IMR-90 (cell line): ENCODE measurements at regions not wholly inside any gene's neighbourhood (a gene's known extent, or its start where the extent isn't known, plus 50 kb on each side); places are given as distances from the start of the nearest gene placed in this dataset.

Experiments
- ATAC-seq: fragments of 200-7000 bp; cut with Tn5 transposase; 2 replicates; pipeline ENCODE4 v1.9.1; 2020; ENCODE audit warnings: low read depth, mild to moderate bottlenecking, moderate library complexity
- BruUV-seq: library from RNA; stranded (reverse); fragments of 400-500 nt; replicated peaks from 2 replicates; lab custom pipeline; 2021; lab: Mats Ljungman, UMichigan
- CTCF ChIA-PET: fragments of 300-600 bp; formaldehyde crosslinking; extraction: SDS; loops from one replicate; lab custom pipeline; 2021; ENCODE audit warnings: antibody characterized with exemption; lab: Yijun Ruan, JAX
- POLR2A ChIA-PET: fragments of 300-600 bp; sonication (Branson Sonifier 250); formaldehyde crosslinking; loops from one replicate; lab custom pipeline; 2022; ENCODE audit warnings: antibody characterized with exemption; ENCODE audit not compliant: unreplicated experiment; lab: Charles Lee
- DNase-seq: peaks from one replicate; pipeline ENCODE4 v3.0.0; 2013
- H2AFZ ChIP-seq: replicated peaks from 2 replicates; pipeline ENCODE3; 2013; ENCODE audit warnings: low read length, mild to moderate bottlenecking; ENCODE audit not compliant: poor library complexity
- H2AK5ac ChIP-seq: 2 replicates; pipeline ENCODE4 v1.6.1; 2013; ENCODE audit warnings: low read depth, low read length, inconsistent platforms
- H2AK9ac ChIP-seq: replicated peaks from 2 replicates; pipeline ENCODE3; 2013; ENCODE audit warnings: mild to moderate bottlenecking, low read depth, low read length, moderate library complexity; ENCODE audit not compliant: poor library complexity
- H2BK120ac ChIP-seq: 2 replicates; pipeline ENCODE4 v1.6.1; 2013; ENCODE audit warnings: low read depth, low read length, inconsistent platforms
- H2BK15ac ChIP-seq: 3 replicates; pipeline ENCODE4 v1.6.1; 2013; ENCODE audit warnings: low read depth, low read length, inconsistent platforms
- H2BK20ac ChIP-seq: 2 replicates; pipeline ENCODE4 v1.6.1; 2013; ENCODE audit warnings: low read depth, mild to moderate bottlenecking, inconsistent platforms, low read length, moderate library complexity
- H2BK5ac ChIP-seq: 2 replicates; pipeline ENCODE4 v1.6.1; 2013; ENCODE audit warnings: mild to moderate bottlenecking, low read depth, low read length, inconsistent platforms; ENCODE audit not compliant: poor library complexity, severe bottlenecking
- H3K14ac ChIP-seq: replicated peaks from 2 replicates; pipeline ENCODE4 v1.6.1; 2013; ENCODE audit warnings: low read depth, low read length, inconsistent platforms
- H3K18ac ChIP-seq: 2 replicates; pipeline ENCODE4 v1.6.1; 2013; ENCODE audit warnings: low read depth, low read length, control low read depth
- H3K23ac ChIP-seq: 2 replicates; pipeline ENCODE4 v1.6.1; 2013; ENCODE audit warnings: low read depth, low read length, inconsistent platforms
- H3K27ac ChIP-seq: 2 replicates; pipeline ENCODE4 v1.5.1; 2013; ENCODE audit warnings: mild to moderate bottlenecking, control low read depth, low read length; ENCODE audit not compliant: insufficient read depth
- H3K27me3 ChIP-seq: 2 replicates; pipeline ENCODE4 v1.6.1; 2013; ENCODE audit warnings: low read length; ENCODE audit not compliant: control insufficient read depth, insufficient read depth
- H3K36me3 ChIP-seq: 2 replicates; pipeline ENCODE4 v1.6.1; 2013; ENCODE audit warnings: low read length, mixed read lengths; ENCODE audit not compliant: control insufficient read depth, insufficient read depth
- H3K4ac ChIP-seq: 2 replicates; pipeline ENCODE4 v1.6.1; 2013; ENCODE audit warnings: low read depth, low read length, inconsistent platforms
- H3K4me1 ChIP-seq: 2 replicates; pipeline ENCODE4 v1.6.1; 2013; ENCODE audit warnings: low read length, mixed read lengths; ENCODE audit not compliant: control insufficient read depth, insufficient read depth
- H3K4me2 ChIP-seq: 2 replicates; pipeline ENCODE4 v1.6.1; 2013; ENCODE audit warnings: low read depth, mild to moderate bottlenecking, control low read depth, low read length, moderate library complexity
- H3K4me3 ChIP-seq: 2 replicates; pipeline ENCODE4 v1.5.1; 2013; ENCODE audit warnings: low read depth, mild to moderate bottlenecking, control low read depth, low read length, moderate library complexity; ENCODE audit not compliant: insufficient read depth
- H3K56ac ChIP-seq: 2 replicates; pipeline ENCODE4 v1.6.1; 2013; ENCODE audit warnings: low read length, inconsistent platforms; ENCODE audit not compliant: insufficient read depth; ENCODE audit errors: extremely low read depth
- H3K79me1 ChIP-seq, 2 experiments: 2 replicates each; pipeline ENCODE4 v1.6.1; 2013; ENCODE audit warnings: low read length in 2 of 2, inconsistent platforms in 1 of 2, low read depth in 1 of 2
- H3K9ac ChIP-seq: 2 replicates; pipeline ENCODE4 v1.6.1; 2013; ENCODE audit warnings: low read depth, low read length, control low read depth
- H3K9me1 ChIP-seq: 2 replicates; pipeline ENCODE4 v1.6.1; 2013; ENCODE audit warnings: low read length, inconsistent platforms; ENCODE audit not compliant: insufficient read depth
- H3K9me3 ChIP-seq: 2 replicates; pipeline ENCODE4 v1.6.1; 2013; ENCODE audit warnings: low read length; ENCODE audit not compliant: control insufficient read depth, insufficient read depth
- H4K20me1 ChIP-seq: 2 replicates; pipeline ENCODE4 v1.6.1; 2013; ENCODE audit warnings: low read length, inconsistent platforms; ENCODE audit not compliant: insufficient read depth
- H4K5ac ChIP-seq: 2 replicates; pipeline ENCODE4 v1.6.1; 2013; ENCODE audit warnings: mild to moderate bottlenecking, low read depth, low read length, control low read depth
- H4K8ac ChIP-seq, 2 experiments: 2 replicates each; pipeline ENCODE4 v1.6.1; 2013; ENCODE audit warnings: low read depth in 2 of 2, low read length in 2 of 2, control low read depth in 1 of 2, inconsistent platforms in 1 of 2
- H4K91ac ChIP-seq: 2 replicates; pipeline ENCODE4 v1.6.1; 2013; ENCODE audit warnings: low read depth, low read length, inconsistent platforms; ENCODE audit not compliant: insufficient read depth
- BHLHE40 ChIP-seq: fragments of 150-350 bp; IDR thresholded peaks from 2 replicates; pipeline ENCODE4 v1.6.1; 2016; ENCODE audit warnings: mild to moderate bottlenecking, low read depth, low read length
- CEBPB ChIP-seq: IDR thresholded peaks from 2 replicates; pipeline ENCODE4 v1.6.1; 2012; ENCODE audit warnings: low read depth, low read length, improper control_type of control experiment
- CHD1 ChIP-seq: IDR thresholded peaks from 2 replicates; pipeline ENCODE4 v1.6.1; 2012; ENCODE audit warnings: low read depth, low read length, improper control_type of control experiment
- CTCF ChIP-seq: conservative IDR thresholded peaks from 2 replicates; pipeline ENCODE4 v1.5.1; 2012; ENCODE audit warnings: mild to moderate bottlenecking, low read depth, low read length, improper control_type of control experiment
- ELK1 ChIP-seq: fragments of 150-350 bp; IDR thresholded peaks from 2 replicates; pipeline ENCODE4 v1.6.1; 2016; ENCODE audit warnings: low read depth, mild to moderate bottlenecking, low read length, moderate library complexity, borderline replicate concordance
- FOS ChIP-seq: fragments of 150-350 bp; IDR thresholded peaks from 2 replicates; pipeline ENCODE4 v1.6.1; 2016; ENCODE audit warnings: low read depth, low read length
- MAFK ChIP-seq: IDR thresholded peaks from 2 replicates; pipeline ENCODE4 v1.6.1; 2012; ENCODE audit warnings: low read depth, low read length, improper control_type of control experiment
- MAZ ChIP-seq: IDR thresholded peaks from 2 replicates; pipeline ENCODE4 v1.6.1; 2012; ENCODE audit warnings: low read depth, mild to moderate bottlenecking, low read length, improper control_type of control experiment, moderate library complexity, borderline replicate concordance
- MXI1 ChIP-seq: IDR thresholded peaks from 2 replicates; pipeline ENCODE4 v1.6.1; 2012; ENCODE audit warnings: low read depth, mild to moderate bottlenecking, low read length, moderate library complexity, borderline replicate concordance
- NFE2L2 ChIP-seq: fragments of 150-350 bp; IDR thresholded peaks from 2 replicates; pipeline ENCODE4 v1.6.1; 2016; ENCODE audit warnings: low read depth, mild to moderate bottlenecking, low read length
- POLR2A ChIP-seq: IDR thresholded peaks from 2 replicates; pipeline ENCODE4 v1.6.1; 2012; ENCODE audit warnings: mild to moderate bottlenecking, low read depth, low read length
- RAD21 ChIP-seq: IDR thresholded peaks from 2 replicates; pipeline ENCODE4 v1.6.1; 2012; ENCODE audit warnings: low read length, improper control_type of control experiment
- RCOR1 ChIP-seq: IDR thresholded peaks from 2 replicates; pipeline ENCODE4 v1.6.1; 2012; ENCODE audit warnings: mild to moderate bottlenecking, low read length, improper control_type of control experiment; ENCODE audit not compliant: insufficient replicate concordance
- RFX5 ChIP-seq: IDR thresholded peaks from 2 replicates; pipeline ENCODE4 v1.8.0; 2012; ENCODE audit warnings: low read depth, mild to moderate bottlenecking, low read length, moderate library complexity
- SMC3 ChIP-seq: fragments of 150-350 bp; IDR thresholded peaks from 2 replicates; pipeline ENCODE4 v1.6.1; 2016; ENCODE audit warnings: low read depth, mild to moderate bottlenecking, antibody characterized with exemption, low read length, moderate library complexity
- USF2 ChIP-seq: fragments of 150-350 bp; IDR thresholded peaks from 2 replicates; pipeline ENCODE4 v1.6.1; 2017; ENCODE audit warnings: mild to moderate bottlenecking, antibody characterized with exemption, low read length, low read depth
- WGBS, 2 experiments: methylation state at CpG; one replicate each; pipeline versions ENCODE4 v1.1.5 to v1.1.7; 2013; ENCODE audit warnings: missing lambda C conversion rate in 2 of 2; ENCODE audit not compliant: insufficient read length in 1 of 2; ENCODE audit errors: extremely low coverage in 2 of 2; 5-methylcytosine and 5-hydroxymethylcytosine counted together
- dilution Hi-C: fragments of 300-500 bp; cut with HindIII; formaldehyde crosslinking; loops from one replicate; pipeline ENCODE4 v1.14.3; 2018; ENCODE audit warnings: low sequenced_read_pairs; ENCODE audit not compliant: unreplicated experiment
- in situ Hi-C: fragments of 300-500 bp; cut with MboI; formaldehyde crosslinking; loops from 3 replicates; pipeline ENCODE4 v1.14.3; 2019; ENCODE audit warnings: low sequenced_read_pairs, inconsistent platforms, mixed read lengths
- intact Hi-C: fragments of 100-400 bp; cut with micrococcal nuclease; formaldehyde crosslinking; loops from 2 replicates; pipeline ENCODE4 v1.10.0; 2022

GRCh38 chr13:57843521-57843920 lies 212.0 kb downstream of the PCDH17 start:
- Histone ChIP-seq H4K8ac (no peak overlapping the region), H3K14ac (no peak overlapping the region), H4K91ac (no peak overlapping the region), H3K4ac (no peak overlapping the region), H3K9me1 (no peaks in the 10 kb centered on the region), H3K79me1 (no peaks in the 10 kb centered on the region), H3K4me3 (no peak overlapping the region), H2AFZ (no peak overlapping the region), H3K4me1 (no peaks in the 10 kb centered on the region), H3K18ac (no peak overlapping the region), H2BK20ac (no peak overlapping the region), H3K27ac (no peak overlapping the region), H2BK120ac (no peak overlapping the region), H3K56ac (no peak overlapping the region), H2AK5ac (no peak overlapping the region), H3K4me2 (no peak overlapping the region), H3K27me3 (no peaks in the 10 kb centered on the region), H3K9ac (no peak overlapping the region), H3K36me3 (no peaks in the 10 kb centered on the region), H3K9me3 (peaks cover 11% of the 10 kb centered on the region), H2AK9ac (no peak overlapping the region), H3K23ac (no peak overlapping the region), H2BK5ac (no peak overlapping the region), H4K20me1 (no peaks in the 10 kb centered on the region), H2BK15ac (no peak overlapping the region), H4K5ac (no peak overlapping the region)
- ChIA-PET POLR2A (no interaction called here), CTCF (no interaction called here)
- in situ Hi-C loops (no loop called here), intact Hi-C loops (no loop called here), dilution Hi-C loops (no loop called here)
- BruUV-seq, result no TSS peak
- DNase-seq, result no peak
- WGBS, 2 experiments, result no CpG with 5 or more reads among the region's 1 CpG
- TF ChIP-seq RCOR1 (no peak), FOS (no peak), CEBPB (no peak), RFX5 (no peak), BHLHE40 (no peak), CTCF (no peak), SMC3 (no peak), MXI1 (no peak), CHD1 (no peak), POLR2A (no peak), RAD21 (no peak), USF2 (no peak), NFE2L2 (no peak), ELK1 (no peak), MAFK (no peak), MAZ (no peak)
- ATAC-seq, result no peak
